GM12873 (cell line): ENCODE measurements at regions not wholly inside any gene's neighbourhood (a gene's known extent, or its start where the extent isn't known, plus 50 kb on each side); places are given as distances from the start of the nearest gene placed in this dataset.

Experiments used
- CTCF ChIP-seq: IDR thresholded peaks from 2 replicates; pipeline ENCODE4 v1.5.1; 2012; ENCODE audit warnings: low read depth, mild to moderate bottlenecking, moderate library complexity, low read length, control low read depth; ENCODE audit not compliant: insufficient read depth; ENCODE audit errors: missing control alignments

DNA sequence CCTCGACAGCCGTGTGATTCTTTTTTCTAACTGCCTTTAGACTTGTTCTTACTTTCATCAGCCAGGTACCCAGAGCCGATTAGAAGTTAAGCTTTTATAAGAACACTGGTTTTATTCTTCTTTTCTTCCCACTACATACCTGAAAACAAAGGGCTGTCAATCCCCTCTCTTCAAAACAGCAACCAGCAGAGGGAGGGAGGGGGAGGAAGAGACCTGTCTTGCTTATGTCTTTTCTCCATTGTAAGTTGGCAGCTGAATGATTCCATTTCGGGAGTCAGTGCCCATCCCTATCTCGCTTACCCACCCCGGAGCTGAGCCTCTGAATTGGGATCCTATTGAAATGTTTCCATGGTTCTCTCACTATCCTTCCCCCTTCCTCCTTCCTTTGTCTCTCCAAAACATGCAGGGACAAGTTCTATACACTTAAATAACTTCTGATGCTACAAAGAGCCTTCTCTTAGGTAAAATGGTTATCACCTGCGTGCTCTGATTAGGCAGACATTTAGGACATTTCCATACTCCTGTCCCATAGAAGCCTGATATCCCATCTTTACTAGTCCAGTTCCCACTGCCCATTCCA lies 83.9 kb upstream of the WWC1 start:
- TF ChIP-seq CTCF: no peak

- no peak for TF ChIP-seq CTCF
Measured at GRCh38 chr5:168209244-168209995, 82.0 kb upstream of the WWC1 start.

GRCh38 chr5:168209997-168210396 lies 81.4 kb upstream of the WWC1 start:
- TF ChIP-seq CTCF: no peak

DNA sequence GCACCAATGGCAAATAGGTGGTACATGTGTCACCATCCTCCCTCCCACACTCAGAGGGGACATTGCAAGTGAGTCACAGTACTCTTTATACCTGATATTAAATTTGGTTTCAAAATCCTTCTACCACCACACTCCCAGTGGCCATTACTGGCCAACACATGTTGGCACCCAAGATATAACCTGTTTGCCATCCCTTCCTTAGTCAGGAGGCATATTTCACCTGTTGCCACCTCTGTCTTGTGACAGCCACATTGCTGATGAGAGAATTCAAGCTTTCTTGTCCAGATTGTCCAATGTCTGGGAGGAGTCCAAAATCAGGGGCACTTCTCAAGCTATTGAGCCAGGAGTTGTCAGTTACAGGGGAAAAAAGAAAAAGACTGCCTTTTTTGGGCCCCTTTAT lies 80.2 kb upstream of the WWC1 start:
- no peak for TF ChIP-seq CTCF

- no peak for TF ChIP-seq CTCF
Measured at GRCh38 chr5:168211936-168212335, 79.5 kb upstream of the WWC1 start.

- no peak for TF ChIP-seq CTCF
Measured at GRCh38 chr5:168214071-168214470, 77.4 kb upstream of the WWC1 start.

- no peak for TF ChIP-seq CTCF
Measured at GRCh38 chr5:168214886-168215285, 76.6 kb upstream of the WWC1 start.
